ENCODE measurements at regions not wholly inside any gene's neighbourhood (a gene's known extent, or its start where the extent isn't known, plus 50 kb on each side); places are given as distances from the start of the nearest gene placed in this dataset.

- no peak overlapping the region for H3K27ac ChIP-seq (ENCODE audit: insufficient read depth, low read length)
- no peaks in the 10 kb centered on the region for H3K9me3 ChIP-seq (ENCODE audit: control insufficient read depth, insufficient read depth, low read depth, low read length)
- H3K36me3 ChIP-seq (ENCODE audit: control insufficient read depth, insufficient read depth, low read length), result no peaks in the 10 kb centered on the region
- no peaks in the 10 kb centered on the region for H3K79me2 ChIP-seq (ENCODE audit: control insufficient read depth, insufficient read depth, low read length)
- H3K9ac ChIP-seq (ENCODE audit: insufficient read depth, low read length), result no peak overlapping the region
- no peak for DNase-seq (ENCODE audit: low read depth in 2 of 2)
- TF ChIP-seq EZH2 (IDR thresholded peaks at IDR 0.05; ENCODE audit: low read length, missing control alignments) (no peak), CTCF (conservative IDR thresholded peaks at IDR 0.05 in 1 of 2, IDR thresholded peaks at IDR 0.05 in 1 of 2; ENCODE audit: low read depth in 1 of 2, low read length in 2 of 2) (no peak)
- no peak overlapping the region for H2AFZ ChIP-seq (ENCODE audit: low read length)
- H4K20me1 ChIP-seq (ENCODE audit: control insufficient read depth, extremely low read depth, insufficient read depth, low read length), result no peaks in the 10 kb centered on the region
- H3K4me2 ChIP-seq (ENCODE audit: extremely low read depth, insufficient read depth, low read length), result no peak overlapping the region
- no peak overlapping the region for H3K4me3 ChIP-seq (replicated peaks in 1 of 4; ENCODE audit: control extremely low read depth in 1 of 4, insufficient read depth in 1 of 4, low read depth in 3 of 4, low read length in 4 of 4)
- no peaks in the 10 kb centered on the region for H3K4me1 ChIP-seq (ENCODE audit: control insufficient read depth, extremely low read depth, insufficient read depth, low read length)
- H3K27me3 ChIP-seq (ENCODE audit: control insufficient read depth, insufficient read depth, low read length), result no peaks in the 10 kb centered on the region
Observed at GRCh38 chr17:53101706-53102105, 721.0 kb upstream of the KIF2B start.

- DNase-seq (ENCODE audit: low read depth in 2 of 2), result peak in 1 of 2 donors; percentile 2
- H3K9ac ChIP-seq (ENCODE audit: insufficient read depth, low read length), result no peak overlapping the region
- no peaks in the 10 kb centered on the region for H3K9me3 ChIP-seq (ENCODE audit: control insufficient read depth, insufficient read depth, low read depth, low read length)
- H3K79me2 ChIP-seq (ENCODE audit: control insufficient read depth, insufficient read depth, low read length), result no peaks in the 10 kb centered on the region
- H3K4me2 ChIP-seq (ENCODE audit: extremely low read depth, insufficient read depth, low read length), result no peak overlapping the region
- H2AFZ ChIP-seq (ENCODE audit: low read length), result no peak overlapping the region
- H3K27ac ChIP-seq (ENCODE audit: insufficient read depth, low read length), result no peak overlapping the region
- TF ChIP-seq CTCF (conservative IDR thresholded peaks at IDR 0.05 in 1 of 2, IDR thresholded peaks at IDR 0.05 in 1 of 2; ENCODE audit: low read depth in 1 of 2, low read length in 2 of 2), result no peak
- TF ChIP-seq EZH2 (IDR thresholded peaks at IDR 0.05; ENCODE audit: low read length, missing control alignments), result no peak
- no peaks in the 10 kb centered on the region for H4K20me1 ChIP-seq (ENCODE audit: control insufficient read depth, extremely low read depth, insufficient read depth, low read length)
- no peaks in the 10 kb centered on the region for H3K36me3 ChIP-seq (ENCODE audit: control insufficient read depth, insufficient read depth, low read length)
- H3K27me3 ChIP-seq (ENCODE audit: control insufficient read depth, insufficient read depth, low read length), result no peaks in the 10 kb centered on the region
- no peaks in the 10 kb centered on the region for H3K4me1 ChIP-seq (ENCODE audit: control insufficient read depth, extremely low read depth, insufficient read depth, low read length)
- no peak overlapping the region for H3K4me3 ChIP-seq (replicated peaks in 1 of 4; ENCODE audit: control extremely low read depth in 1 of 4, insufficient read depth in 1 of 4, low read depth in 3 of 4, low read length in 4 of 4)
Observed at GRCh38 chr17:53100126-53100525, 722.6 kb upstream of the KIF2B start.

- H3K4me3 ChIP-seq (replicated peaks in 1 of 4; ENCODE audit: control extremely low read depth in 1 of 4, insufficient read depth in 1 of 4, low read depth in 3 of 4, low read length in 4 of 4), result no peak overlapping the region
- H3K4me2 ChIP-seq (ENCODE audit: extremely low read depth, insufficient read depth, low read length), result no peak overlapping the region
- no peak overlapping the region for H3K27ac ChIP-seq (ENCODE audit: insufficient read depth, low read length)
- TF ChIP-seq CTCF (conservative IDR thresholded peaks at IDR 0.05 in 1 of 2, IDR thresholded peaks at IDR 0.05 in 1 of 2; ENCODE audit: low read depth in 1 of 2, low read length in 2 of 2) (no peak), EZH2 (IDR thresholded peaks at IDR 0.05; ENCODE audit: low read length, missing control alignments) (no peak)
- H2AFZ ChIP-seq (ENCODE audit: low read length), result no peak overlapping the region
- H3K4me1 ChIP-seq (ENCODE audit: control insufficient read depth, extremely low read depth, insufficient read depth, low read length), result no peaks in the 10 kb centered on the region
- no peaks in the 10 kb centered on the region for H3K36me3 ChIP-seq (ENCODE audit: control insufficient read depth, insufficient read depth, low read length)
- H3K9me3 ChIP-seq (ENCODE audit: control insufficient read depth, insufficient read depth, low read depth, low read length), result no peaks in the 10 kb centered on the region
- no peak for DNase-seq (ENCODE audit: low read depth in 2 of 2)
- no peak overlapping the region for H3K9ac ChIP-seq (ENCODE audit: insufficient read depth, low read length)
- H3K27me3 ChIP-seq (ENCODE audit: control insufficient read depth, insufficient read depth, low read length), result no peaks in the 10 kb centered on the region
- H3K79me2 ChIP-seq (ENCODE audit: control insufficient read depth, insufficient read depth, low read length), result no peaks in the 10 kb centered on the region
- H4K20me1 ChIP-seq (ENCODE audit: control insufficient read depth, extremely low read depth, insufficient read depth, low read length), result no peaks in the 10 kb centered on the region
Observed at GRCh38 chr17:53093391-53093790, 729.3 kb upstream of the KIF2B start.
